HL-60 (cell line): ENCODE measurements at regions not wholly inside any gene's neighbourhood (a gene's known extent, or its start where the extent isn't known, plus 50 kb on each side); places are given as distances from the start of the nearest gene placed in this dataset.

Experiments used
- POLR2AphosphoS5 ChIP-seq: IDR thresholded peaks from 2 replicates; pipeline ENCODE4 v1.6.1; 2012; ENCODE audit warnings: low read depth
- TF ChIP-seq, protein P1 (sequence below): IDR thresholded peaks from one replicate; pipeline ENCODE4 v1.5.1; 2011; ENCODE audit warnings: low read length, control low read depth, inconsistent platforms; ENCODE audit not compliant: insufficient read depth

DNA sequence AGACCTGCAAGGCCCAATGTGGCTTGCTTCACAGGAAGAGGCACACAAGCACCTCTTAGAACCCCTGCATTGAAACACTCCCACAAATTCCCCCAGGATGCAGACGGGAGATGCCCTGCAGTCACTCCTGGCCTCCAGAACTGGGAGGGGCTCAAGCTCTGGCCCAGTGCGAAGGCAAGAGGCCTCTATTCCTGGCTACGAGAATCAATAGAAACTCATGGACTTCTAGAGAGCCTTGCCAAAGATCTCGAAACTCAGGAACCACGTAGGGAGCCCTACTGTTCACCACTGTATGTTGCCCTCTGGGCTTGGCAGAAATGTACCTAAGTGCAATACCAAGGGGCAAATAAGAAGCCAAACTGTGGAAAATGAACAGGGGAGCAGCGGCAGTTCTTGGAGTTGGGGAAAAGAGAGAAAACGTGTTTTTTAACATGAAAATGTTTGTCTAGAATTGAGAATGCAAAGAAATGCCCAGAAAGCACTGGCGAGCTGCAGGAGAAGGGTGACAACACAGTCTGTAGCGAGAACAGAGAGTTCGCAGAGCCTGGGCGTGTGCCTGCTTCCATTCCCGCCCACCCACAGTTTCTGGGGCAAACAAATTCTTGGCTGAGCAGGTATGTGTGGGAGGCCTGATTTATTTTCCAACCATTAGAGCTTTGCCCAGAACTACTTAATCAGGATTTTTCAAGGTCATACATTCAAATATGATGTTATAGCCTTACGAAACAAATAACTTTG, 260.5 kb upstream of the KLF14 start:
- TF ChIP-seq, protein P1, sequence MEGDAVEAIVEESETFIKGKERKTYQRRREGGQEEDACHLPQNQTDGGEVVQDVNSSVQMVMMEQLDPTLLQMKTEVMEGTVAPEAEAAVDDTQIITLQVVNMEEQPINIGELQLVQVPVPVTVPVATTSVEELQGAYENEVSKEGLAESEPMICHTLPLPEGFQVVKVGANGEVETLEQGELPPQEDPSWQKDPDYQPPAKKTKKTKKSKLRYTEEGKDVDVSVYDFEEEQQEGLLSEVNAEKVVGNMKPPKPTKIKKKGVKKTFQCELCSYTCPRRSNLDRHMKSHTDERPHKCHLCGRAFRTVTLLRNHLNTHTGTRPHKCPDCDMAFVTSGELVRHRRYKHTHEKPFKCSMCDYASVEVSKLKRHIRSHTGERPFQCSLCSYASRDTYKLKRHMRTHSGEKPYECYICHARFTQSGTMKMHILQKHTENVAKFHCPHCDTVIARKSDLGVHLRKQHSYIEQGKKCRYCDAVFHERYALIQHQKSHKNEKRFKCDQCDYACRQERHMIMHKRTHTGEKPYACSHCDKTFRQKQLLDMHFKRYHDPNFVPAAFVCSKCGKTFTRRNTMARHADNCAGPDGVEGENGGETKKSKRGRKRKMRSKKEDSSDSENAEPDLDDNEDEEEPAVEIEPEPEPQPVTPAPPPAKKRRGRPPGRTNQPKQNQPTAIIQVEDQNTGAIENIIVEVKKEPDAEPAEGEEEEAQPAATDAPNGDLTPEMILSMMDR: no peak
- no peak for TF ChIP-seq POLR2AphosphoS5
